Keratinocyte (primary cell): ENCODE measurements at regions not wholly inside any gene's neighbourhood (a gene's known extent, or its start where the extent isn't known, plus 50 kb on each side); places are given as distances from the start of the nearest gene placed in this dataset.

Experiments used
- CTCF ChIP-seq, 3 experiments: IDR thresholded peaks in 1 of 3; conservative IDR thresholded peaks in 1 of 3; optimal IDR thresholded peaks in 1 of 3; 2 replicates in 2 of 3; 3 replicates in 1 of 3; pipeline versions ENCODE3 to v1.5.1; 2011; ENCODE audit warnings: low read length in 3 of 3, mild to moderate bottlenecking in 3 of 3, moderate library complexity in 2 of 3, control low read depth in 1 of 3, inconsistent platforms in 1 of 3; ENCODE audit not compliant: insufficient read depth in 2 of 3; ENCODE audit errors: extremely low read depth in 1 of 3
- EZH2 ChIP-seq: IDR thresholded peaks from one replicate; pipeline ENCODE4 v1.6.1; 2012; ENCODE audit warnings: inconsistent platforms, mild to moderate bottlenecking, low read length, moderate library complexity

GRCh38 chr6:109311471-109311870 is 70.8 kb downstream of the CD164 start:
- no peak for TF ChIP-seq CTCF (optimal IDR thresholded peaks at IDR 0.05 in 1 of 3, IDR thresholded peaks at IDR 0.05 in 1 of 3, conservative IDR thresholded peaks at IDR 0.05 in 1 of 3; ENCODE audit: extremely low read depth in 1 of 3, insufficient read depth in 2 of 3, low read length in 3 of 3)
- no peak for TF ChIP-seq EZH2
